GM19438 (cell line): ENCODE measurements at regions not wholly inside any gene's neighbourhood (a gene's known extent, or its start where the extent isn't known, plus 50 kb on each side); places are given as distances from the start of the nearest gene placed in this dataset.

Source experiments
- ATAC-seq: cut with Tn5 transposase; IDR thresholded peaks from one replicate; pipeline ENCODE4 v1.9.1; 2021; ENCODE audit warnings: low read depth; ENCODE audit not compliant: unreplicated experiment

- ATAC-seq = no peak
Measured at GRCh38 chr6:54706844-54707605, 139.5 kb upstream of the FAM83B start.

GRCh38 chr6:54710456-54710855 lies 136.1 kb upstream of the FAM83B start:
- no peak for ATAC-seq

DNA sequence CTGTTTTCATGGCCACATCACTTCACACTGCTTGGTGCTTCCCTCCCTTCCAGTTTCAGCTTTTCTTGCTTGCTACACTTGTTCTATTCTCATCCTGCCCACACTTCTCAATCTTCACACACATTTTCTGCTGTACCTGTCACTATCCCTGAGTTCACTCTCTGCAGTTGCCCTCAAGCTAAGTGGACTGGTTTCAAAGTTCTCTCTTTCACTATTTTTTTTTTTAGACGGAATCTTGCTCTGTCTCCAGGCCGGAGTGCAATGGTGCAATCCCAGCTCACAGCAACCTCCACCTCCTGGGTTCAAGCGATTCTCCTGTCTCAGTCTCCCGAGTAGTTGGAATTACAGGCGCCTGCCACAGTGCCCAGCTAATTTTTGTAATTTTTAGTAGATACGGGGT lies 130.6 kb upstream of the FAM83B start:
- ATAC-seq = no peak

DNA sequence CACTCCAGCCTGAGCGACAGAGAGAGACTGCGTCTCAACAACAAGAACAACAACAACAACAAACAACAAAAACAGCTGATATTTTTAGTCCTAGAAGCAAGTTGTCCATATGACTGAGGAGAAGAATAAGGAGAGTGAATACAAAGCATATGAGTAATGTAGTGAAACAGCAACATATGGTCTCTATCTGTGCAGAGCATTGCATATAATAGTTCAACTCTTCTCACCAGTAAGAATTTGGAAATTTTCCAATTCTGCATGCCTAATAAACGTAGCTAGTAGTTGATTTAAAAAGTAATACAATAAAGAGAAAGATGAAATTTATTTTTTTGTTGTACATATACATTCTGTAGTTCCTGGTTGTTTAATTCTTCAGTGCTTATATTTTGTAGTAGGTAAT lies 129.7 kb upstream of the FAM83B start:
- no peak for ATAC-seq

DNA sequence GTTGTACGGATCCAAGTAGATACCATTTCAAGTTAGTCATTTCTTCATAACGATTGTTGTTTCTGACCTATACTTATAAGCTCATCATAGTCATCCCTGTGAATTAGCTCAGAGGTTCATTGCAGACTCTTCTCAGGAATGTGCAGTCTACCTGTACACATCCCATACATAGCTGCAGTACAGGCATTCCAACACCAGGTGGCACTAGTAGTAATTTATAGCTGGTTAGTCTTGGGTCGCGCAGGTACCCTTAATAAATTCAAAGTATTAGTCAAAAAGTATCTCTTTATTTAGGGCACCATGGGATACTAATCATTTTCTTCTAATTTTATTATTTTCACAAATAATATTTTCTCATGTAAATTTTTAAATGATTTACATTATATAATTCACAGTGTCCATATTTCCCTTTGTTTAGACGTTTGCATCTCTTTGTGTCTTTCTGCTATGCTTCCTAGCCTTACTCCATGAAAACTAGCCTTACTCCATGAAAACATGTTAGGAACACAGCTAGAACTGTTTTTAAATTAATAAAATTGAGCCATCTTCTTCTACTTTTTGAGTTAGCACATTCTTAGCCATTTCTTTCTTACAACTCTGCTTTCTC lies 128.6 kb upstream of the FAM83B start:
- ATAC-seq = peak; percentile 83

GRCh38 chr6:54718541-54719023 lies 128.0 kb upstream of the FAM83B start:
- ATAC-seq = no peak

GRCh38 chr6:54719131-54719530 lies 127.4 kb upstream of the FAM83B start:
- no peak for ATAC-seq

GRCh38 chr6:54719633-54720032 lies 126.9 kb upstream of the FAM83B start:
- no peak for ATAC-seq

GRCh38 chr6:54722328-54722727 lies 124.2 kb upstream of the FAM83B start:
- no peak for ATAC-seq

DNA sequence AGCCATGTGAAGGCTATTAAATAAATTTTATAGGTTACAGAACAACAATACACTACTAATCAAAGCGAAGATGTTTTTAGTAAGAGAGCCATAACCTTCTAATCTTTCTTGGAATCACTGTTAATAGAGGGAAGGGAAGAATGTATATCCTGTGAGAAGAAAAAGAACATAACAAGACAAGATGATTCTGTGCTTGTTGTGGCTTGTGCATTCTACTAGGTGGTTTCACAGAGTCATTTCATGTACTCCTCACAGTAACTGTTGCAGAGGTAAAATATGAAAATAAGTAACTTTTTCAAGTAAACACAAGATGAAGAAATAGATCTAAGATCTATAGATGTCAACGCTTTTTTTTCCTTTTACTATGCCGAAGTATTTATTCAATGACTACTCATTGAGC lies 116.9 kb upstream of the FAM83B start:
- no peak for ATAC-seq

DNA sequence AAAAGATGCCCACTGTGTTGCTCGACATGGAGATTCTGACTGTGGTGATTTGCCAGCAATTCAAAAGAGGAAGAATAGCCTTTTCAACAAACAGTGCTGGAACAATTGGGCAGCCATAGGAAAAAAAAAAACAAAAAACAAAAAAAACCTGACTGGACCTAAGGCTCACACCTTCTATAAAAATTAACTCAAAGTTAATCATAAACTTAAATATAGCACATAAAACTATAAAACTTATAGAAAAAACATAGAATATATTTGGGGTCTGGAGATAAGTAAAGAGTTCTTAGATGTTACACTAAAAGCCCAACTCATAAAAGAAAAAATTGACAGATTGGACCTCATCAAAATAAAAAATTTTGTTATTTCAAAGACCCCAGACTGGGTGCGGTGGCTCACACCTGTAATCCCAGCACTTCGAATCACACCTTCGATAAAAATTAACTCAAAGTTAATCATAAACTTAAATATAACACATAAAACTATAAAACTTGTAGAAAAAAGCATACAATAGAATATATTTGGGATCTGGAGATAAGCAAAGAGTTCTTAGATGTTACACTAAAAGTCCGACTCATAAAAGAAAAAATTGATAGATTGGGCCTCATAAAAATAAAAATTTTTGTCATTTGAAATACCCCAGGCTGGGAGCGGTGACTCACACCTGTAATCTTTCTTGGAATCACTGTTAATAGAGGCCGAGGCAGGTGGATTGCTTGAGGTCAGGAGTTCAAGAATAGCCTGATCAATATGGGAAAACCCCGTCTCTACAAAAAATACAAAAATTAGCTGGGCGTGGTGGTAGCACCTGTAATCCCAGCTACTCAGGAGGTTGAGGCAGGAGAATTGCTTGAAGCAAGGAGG lies 115.6 kb upstream of the FAM83B start:
- ATAC-seq = no peak

DNA sequence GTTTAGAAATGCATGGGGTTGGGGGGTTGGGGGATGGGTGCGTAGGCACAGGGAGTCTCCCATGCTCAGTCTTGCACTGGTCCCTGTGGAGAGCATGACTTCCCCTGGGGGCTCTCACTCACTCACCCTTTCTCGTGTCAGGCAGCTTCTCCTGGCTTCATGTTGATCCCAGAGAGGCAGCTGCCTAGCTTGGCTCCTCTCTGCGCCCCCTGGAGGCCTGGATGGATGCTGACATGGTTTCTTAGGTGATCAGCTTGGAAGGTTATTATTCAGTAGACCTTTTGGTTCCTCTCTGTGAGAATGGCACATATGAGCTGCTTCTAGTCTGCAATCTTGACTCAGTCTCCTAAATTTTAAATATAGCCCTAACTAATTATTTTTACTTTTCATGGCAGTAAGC lies 109.3 kb upstream of the FAM83B start:
- no peak for ATAC-seq

GRCh38 chr6:54747955-54748354 lies 98.6 kb upstream of the FAM83B start:
- no peak for ATAC-seq

GRCh38 chr6:54754406-54754805 lies 92.2 kb upstream of the FAM83B start:
- ATAC-seq = no peak

GRCh38 chr6:54758340-54758739 lies 88.2 kb upstream of the FAM83B start:
- no peak for ATAC-seq

GRCh38 chr6:54768494-54768893 lies 78.1 kb upstream of the FAM83B start:
- no peak for ATAC-seq

DNA sequence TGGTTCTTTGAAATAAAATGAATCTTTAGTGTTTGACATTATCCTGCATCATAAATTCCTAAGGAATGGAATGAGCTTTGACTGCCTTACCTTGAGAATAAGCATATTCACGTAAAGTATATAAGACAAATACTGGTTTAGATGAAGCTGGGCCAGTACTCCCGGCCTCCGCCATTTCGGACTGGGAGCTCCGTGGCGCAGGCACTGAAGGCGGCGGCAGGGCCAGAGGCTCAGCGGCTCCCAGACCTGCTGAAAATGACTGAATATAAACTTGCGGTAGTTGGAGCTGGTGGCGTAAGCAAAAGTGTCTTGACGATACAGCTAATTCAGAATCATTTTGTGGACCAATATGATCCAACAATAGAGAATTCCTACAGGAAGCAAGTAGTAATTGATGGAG lies 76.2 kb upstream of the FAM83B start:
- no peak for ATAC-seq

DNA sequence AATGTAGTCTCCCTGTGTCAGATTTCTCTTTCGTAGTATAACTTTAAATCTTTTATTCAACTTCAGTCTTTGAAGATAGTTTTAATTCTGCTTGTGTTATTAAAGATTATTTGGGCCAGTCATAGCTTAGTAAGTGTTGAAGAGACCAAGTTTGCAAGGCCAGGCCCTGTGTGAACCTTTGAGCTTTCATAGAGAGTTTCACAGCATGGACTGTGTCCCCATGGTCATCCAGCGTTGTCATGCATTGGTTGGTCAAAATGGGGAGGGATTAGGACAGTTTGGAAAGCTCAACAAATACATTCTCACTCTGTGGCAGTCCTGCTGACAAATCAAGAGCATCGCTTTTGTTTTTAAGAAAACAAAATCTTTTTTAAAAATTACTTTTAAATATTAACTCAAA lies 74.6 kb upstream of the FAM83B start:
- no peak for ATAC-seq

DNA sequence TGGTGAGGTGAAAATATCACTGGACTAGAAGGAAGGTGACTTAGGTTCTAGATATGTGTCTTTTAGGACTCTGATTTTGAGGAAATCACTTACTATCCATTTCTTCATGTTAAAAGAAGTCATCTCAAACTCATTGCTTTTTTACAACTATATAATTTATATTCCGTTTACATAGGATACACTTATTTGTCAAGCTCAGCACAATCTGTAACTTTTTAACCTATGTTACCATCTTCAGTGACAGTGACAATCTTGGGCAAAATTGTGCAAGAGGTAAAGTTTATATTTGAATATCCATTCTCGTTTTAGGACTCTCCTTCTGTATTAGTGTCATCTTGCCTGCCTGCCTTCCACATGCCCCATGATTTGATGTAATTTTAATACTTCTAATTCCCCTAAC lies 74.0 kb upstream of the FAM83B start:
- ATAC-seq = no peak

GRCh38 chr6:54775576-54775975 lies 71.0 kb upstream of the FAM83B start:
- no peak for ATAC-seq

DNA sequence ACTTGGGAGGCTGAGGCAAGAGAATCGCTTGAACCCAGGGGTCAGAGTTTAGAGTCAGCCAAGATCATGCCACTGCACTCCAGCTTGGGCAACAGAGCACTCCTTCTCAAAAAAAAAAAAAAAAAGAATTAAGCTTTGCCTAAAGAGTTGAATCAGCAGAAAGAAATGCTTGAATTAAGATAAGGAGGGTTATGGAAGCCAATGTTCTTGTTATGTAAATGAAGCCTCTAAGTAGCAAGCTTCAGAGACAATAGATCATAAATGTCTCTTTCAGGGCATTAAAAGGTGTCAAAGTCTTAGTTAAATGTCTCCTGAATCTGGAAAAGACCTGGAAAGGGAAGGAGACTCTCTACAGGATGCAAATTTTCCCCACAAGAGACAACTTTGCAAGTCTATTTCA lies 69.7 kb upstream of the FAM83B start:
- ATAC-seq = no peak
